H9 (cell line): ENCODE measurements at regions not wholly inside any gene's neighbourhood (a gene's known extent, or its start where the extent isn't known, plus 50 kb on each side); places are given as distances from the start of the nearest gene placed in this dataset.

ENCODE experiments used
- DNase-seq: peaks from one replicate; pipeline ENCODE4 v3.0.0-alpha.2; 2017
- H2AFZ ChIP-seq: one replicate; pipeline ENCODE4 v1.6.1; 2013; ENCODE audit warnings: mild to moderate bottlenecking, low read length, control low read depth, moderate library complexity
- H2AK5ac ChIP-seq: 2 replicates; pipeline ENCODE4 v1.6.1; 2013; ENCODE audit warnings: low read length, control low read depth, mixed read lengths; ENCODE audit not compliant: insufficient read length
- H2BK120ac ChIP-seq: one replicate; pipeline ENCODE4 v1.6.1; 2013; ENCODE audit warnings: low read depth, mild to moderate bottlenecking, low read length, control low read depth, inconsistent platforms; ENCODE audit not compliant: poor library complexity, severe bottlenecking
- H2BK12ac ChIP-seq: 2 replicates; pipeline ENCODE4 v1.6.1; 2013; ENCODE audit warnings: low read length, control low read depth, mixed read lengths, low read depth; ENCODE audit not compliant: insufficient read length
- H2BK15ac ChIP-seq: 2 replicates; pipeline ENCODE4 v1.6.1; 2013; ENCODE audit warnings: low read depth, low read length, control low read depth
- H2BK20ac ChIP-seq: one replicate; pipeline ENCODE4 v1.6.1; 2013; ENCODE audit warnings: low read depth, mild to moderate bottlenecking, low read length, control low read depth, inconsistent platforms; ENCODE audit not compliant: poor library complexity, severe bottlenecking
- H2BK5ac ChIP-seq: 2 replicates; pipeline ENCODE4 v1.6.1; 2013; ENCODE audit warnings: low read length, control low read depth, mixed read lengths; ENCODE audit not compliant: insufficient read length
- H3K14ac ChIP-seq: 2 replicates; pipeline ENCODE4 v1.6.1; 2013; ENCODE audit warnings: low read length, control low read depth; ENCODE audit not compliant: insufficient read depth
- H3K18ac ChIP-seq: 2 replicates; pipeline ENCODE4 v1.6.1; 2013; ENCODE audit warnings: low read depth, mild to moderate bottlenecking, mixed read lengths, low read length, control low read depth; ENCODE audit not compliant: insufficient read length
- H3K23ac ChIP-seq: 2 replicates; pipeline ENCODE4 v1.6.1; 2013; ENCODE audit warnings: low read length, control low read depth, mixed read lengths, low read depth; ENCODE audit not compliant: insufficient read length
- H3K23me2 ChIP-seq: 2 replicates; pipeline ENCODE4 v1.6.1; 2013; ENCODE audit warnings: low read depth, mild to moderate bottlenecking, mixed read lengths, low read length, control low read depth; ENCODE audit not compliant: insufficient read length, poor library complexity, severe bottlenecking
- H3K27ac ChIP-seq: 2 replicates; pipeline ENCODE4 v1.5.1; 2013; ENCODE audit warnings: low read length, control low read depth, mixed read lengths, low read depth; ENCODE audit not compliant: insufficient read length
- H3K27me3 ChIP-seq: 2 replicates; pipeline ENCODE4 v1.6.1; 2013; ENCODE audit warnings: low read length, control low read depth, inconsistent platforms; ENCODE audit not compliant: insufficient read depth
- H3K4ac ChIP-seq: 2 replicates; pipeline ENCODE4 v1.6.1; 2013; ENCODE audit warnings: low read depth, mild to moderate bottlenecking, control low read depth, inconsistent platforms, low read length, moderate library complexity
- H3K4me1 ChIP-seq: 2 replicates; pipeline ENCODE4 v1.6.1; 2013; ENCODE audit warnings: low read length, control low read depth, inconsistent platforms; ENCODE audit not compliant: insufficient read depth
- H3K4me2 ChIP-seq: 2 replicates; pipeline ENCODE4 v1.6.1; 2013; ENCODE audit warnings: low read length, control low read depth, mixed read lengths; ENCODE audit not compliant: insufficient read length, insufficient read depth
- H3K56ac ChIP-seq: 2 replicates; pipeline ENCODE4 v1.6.1; 2013; ENCODE audit warnings: low read depth, mild to moderate bottlenecking, mixed read lengths, low read length, control low read depth; ENCODE audit not compliant: insufficient read length
- H3K79me1 ChIP-seq: 2 replicates; pipeline ENCODE4 v1.6.1; 2013; ENCODE audit warnings: low read depth, mild to moderate bottlenecking, moderate library complexity, low read length, control low read depth, inconsistent platforms; ENCODE audit not compliant: insufficient read depth, poor library complexity, severe bottlenecking
- H3K79me2 ChIP-seq: 2 replicates; pipeline ENCODE4 v1.6.1; 2013; ENCODE audit warnings: low read length, control low read depth, inconsistent platforms; ENCODE audit not compliant: insufficient read depth
- H3K9ac ChIP-seq: 2 replicates; pipeline ENCODE4 v1.6.1; 2013; ENCODE audit warnings: low read length, control low read depth, mixed read lengths; ENCODE audit not compliant: insufficient read length; ENCODE audit errors: extremely low read depth
- H3K9me3 ChIP-seq: one replicate; pipeline ENCODE4 v1.6.1; 2013; ENCODE audit warnings: low read depth, low read length, inconsistent platforms; ENCODE audit not compliant: control insufficient read depth
- H3T11ph ChIP-seq: one replicate; pipeline ENCODE4 v1.6.1; 2013; ENCODE audit warnings: mild to moderate bottlenecking, low read length, control low read depth, inconsistent platforms
- H4K20me1 ChIP-seq: one replicate; pipeline ENCODE4 v1.6.1; 2013; ENCODE audit not compliant: control insufficient read depth, insufficient read length, insufficient read depth
- H4K5ac ChIP-seq: 2 replicates; pipeline ENCODE4 v1.6.1; 2013; ENCODE audit warnings: low read depth, mild to moderate bottlenecking, mixed read lengths, low read length, control low read depth; ENCODE audit not compliant: insufficient read length
- H4K8ac ChIP-seq: replicated peaks from 2 replicates; pipeline ENCODE4 v1.6.1; 2013; ENCODE audit warnings: low read length, control low read depth, mixed read lengths, low read depth; ENCODE audit not compliant: insufficient read length
- H4K91ac ChIP-seq: 2 replicates; pipeline ENCODE4 v1.6.1; 2013; ENCODE audit warnings: low read depth, mild to moderate bottlenecking, moderate library complexity, mixed read lengths, low read length, control low read depth; ENCODE audit not compliant: insufficient read length
- H3K27ac Mint-ChIP-seq, 3 experiments: 2 replicates in 2 of 3; 3 replicates in 1 of 3; pipeline ENCODE4 v1.8.0; 2020 to 2021; ENCODE audit warnings: mixed read lengths in 3 of 3, mild to moderate bottlenecking in 1 of 3, moderate library complexity in 1 of 3
- H3K27me3 Mint-ChIP-seq: 2 replicates; pipeline ENCODE4 v1.8.0; 2021; ENCODE audit warnings: low read depth, mild to moderate bottlenecking, moderate library complexity, mixed read lengths
- H3K36me3 Mint-ChIP-seq, 3 experiments: 2 replicates in 2 of 3; 3 replicates in 1 of 3; pipeline ENCODE4 v1.8.0; 2020 to 2021; ENCODE audit warnings: low read depth in 3 of 3, mixed read lengths in 3 of 3; ENCODE audit not compliant: insufficient read depth in 1 of 3
- H3K4me1 Mint-ChIP-seq, 2 experiments: 2 replicates each; pipeline ENCODE4 v1.8.0; 2020; ENCODE audit warnings: mixed read lengths in 2 of 2
- H3K4me3 Mint-ChIP-seq, 2 experiments: 2 replicates in 1 of 2; 3 replicates in 1 of 2; pipeline ENCODE4 v1.8.0; 2020 to 2021; ENCODE audit warnings: mild to moderate bottlenecking in 2 of 2, mixed read lengths in 2 of 2, moderate library complexity in 1 of 2
- H3K9me3 Mint-ChIP-seq, 2 experiments: 2 replicates in 1 of 2; 3 replicates in 1 of 2; pipeline ENCODE4 v1.8.0; 2020; ENCODE audit warnings: mild to moderate bottlenecking in 2 of 2, mixed read lengths in 2 of 2, moderate library complexity in 1 of 2
- CTCF ChIP-seq: fragments of 200-600 bp; sonication (generic); conservative IDR thresholded peaks from 3 replicates; pipeline ENCODE4 v1.8.0; 2021; ENCODE audit warnings: antibody characterized with exemption, mild to moderate bottlenecking
- WGBS: extraction: QIAGEN DNeasy Blood & Tissue Kit; methylation state at CpG from one replicate; pipeline ENCODE4 v1.1.7; 2013; ENCODE audit warnings: missing lambda C conversion rate, low lambda C conversion rate, mixed read lengths; ENCODE audit not compliant: insufficient read length; ENCODE audit errors: extremely low coverage; 5-methylcytosine and 5-hydroxymethylcytosine counted together

GRCh38 chr6:138035070-138035469, 72.1 kb downstream of the PERP start:
- H3K4me3 Mint-ChIP-seq = no peak overlapping the region
- TF ChIP-seq CTCF = no peak
- Histone ChIP-seq H4K91ac (no peak overlapping the region), H3K79me2 (no peaks in the 10 kb centered on the region), H2BK120ac (no peak overlapping the region), H3K56ac (no peak overlapping the region), H2AK5ac (no peak overlapping the region), H3T11ph (no peak overlapping the region), H3K4me1 (no peaks in the 10 kb centered on the region), H2BK20ac (no peak overlapping the region), H3K4ac (no peak overlapping the region), H3K14ac (no peak overlapping the region), H3K9ac (no peak overlapping the region), H3K23ac (no peak overlapping the region), H3K9me3 (no peaks in the 10 kb centered on the region), H4K20me1 (no peaks in the 10 kb centered on the region), H3K18ac (no peak overlapping the region), H3K4me2 (no peak overlapping the region), H4K5ac (no peak overlapping the region), H2AFZ (no peak overlapping the region), H3K79me1 (no peaks in the 10 kb centered on the region), H3K27me3 (no peaks in the 10 kb centered on the region), H3K27ac (no peak overlapping the region), H2BK5ac (no peak overlapping the region), H2BK12ac (no peak overlapping the region), H3K23me2 (no peaks in the 10 kb centered on the region), H4K8ac (no peak overlapping the region), H2BK15ac (no peak overlapping the region)
- no peaks in the 10 kb centered on the region for H3K36me3 Mint-ChIP-seq
- no peaks in the 10 kb centered on the region; the same call in 1 of the 2 replicates for H3K27me3 Mint-ChIP-seq
- no peaks in the 10 kb centered on the region for H3K9me3 Mint-ChIP-seq
- H3K27ac Mint-ChIP-seq = peak overlapping the region in 1 of 3 experiments; percentile 3; a peak in 1 of 7 replicates
- DNase-seq = no peak
- H3K4me1 Mint-ChIP-seq = peaks cover 0 to 3% of the 10 kb centered on the region in 2 experiments; a peak in 1 of 4 replicates
- WGBS = no CpG with 5 or more reads among the region's 5 CpGs
